Lower lobe of right lung (tissue), 2 donors: ENCODE measurements at regions not wholly inside any gene's neighbourhood (a gene's known extent, or its start where the extent isn't known, plus 50 kb on each side); places are given as distances from the start of the nearest gene placed in this dataset.
"Not testable (repeated sequence)": the region's sequence is repeated elsewhere in the genome, so short reads cannot be mapped to it uniquely, and the experiment has no call there.

Experiments used
- ATAC-seq, 2 donors: fragments of 200-7000 bp; cut with Tn5 transposase; one replicate each; pipeline ENCODE4 v1.9.1; 2020 to 2022; ENCODE audit warnings: mild to moderate bottlenecking in 2 of 2, moderate library complexity in 2 of 2
- DNase-seq: peaks from one replicate; pipeline ENCODE4 v3.0.0-alpha.2; 2020
- H3K27ac ChIP-seq: fragments of 200-600 bp; one replicate; pipeline ENCODE4 v1.8.0; 2022
- H3K27me3 ChIP-seq: fragments of 200-600 bp; one replicate; pipeline ENCODE4 v1.8.0; 2022; ENCODE audit warnings: low read depth
- H3K36me3 ChIP-seq: fragments of 200-600 bp; one replicate; pipeline ENCODE4 v1.8.0; 2022; ENCODE audit warnings: mild to moderate bottlenecking
- H3K4me1 ChIP-seq: fragments of 200-600 bp; one replicate; pipeline ENCODE4 v1.8.0; 2022
- H3K4me3 ChIP-seq: fragments of 200-600 bp; one replicate; pipeline ENCODE4 v1.8.0; 2022; ENCODE audit warnings: mild to moderate bottlenecking
- H3K9me3 ChIP-seq: fragments of 200-600 bp; one replicate; pipeline ENCODE4 v1.8.0; 2022
- CTCF ChIP-seq: fragments of 200-600 bp; IDR thresholded peaks from one replicate; pipeline ENCODE4 v1.8.0; 2022; ENCODE audit warnings: antibody characterized with exemption, mild to moderate bottlenecking
- intact Hi-C: fragments of 100-400 bp; cut with DNase I; formaldehyde crosslinking; loops from one replicate; pipeline ENCODE4 v1.11.0; 2022
- donor health status: DM: no; HTN: yes; CAD: no; lungs with severe emphysema.

GRCh38 chr15:92803536-92803851 is 96.6 kb upstream of the CHD2 start:
- DNase-seq (no peak), ATAC-seq (no peak)
- TF ChIP-seq CTCF: no peak
- Histone ChIP-seq H3K9me3 (no peaks in the 10 kb centered on the region), H3K27me3 (no peaks in the 10 kb centered on the region), H3K4me1 (peaks cover 71% of the 10 kb centered on the region), H3K4me3 (no peak overlapping the region), H3K36me3 (no peaks in the 10 kb centered on the region), H3K27ac (peak overlapping the region; percentile 97)
- intact Hi-C loops: loop anchor here (10.0 kb wide), 1 partner anchor 111 kb away; no protein-coding TSS in a partner anchor

- Histone ChIP-seq H3K4me3 (peak overlapping the region; percentile 0), H3K36me3 (no peaks in the 10 kb centered on the region), H3K4me1 (peaks cover 71% of the 10 kb centered on the region), H3K9me3 (no peaks in the 10 kb centered on the region), H3K27ac (peak overlapping the region; percentile 97), H3K27me3 (no peaks in the 10 kb centered on the region)
- DNase-seq (peak; percentile 92), ATAC-seq (peak; percentile 87 to 93)
- TF ChIP-seq CTCF: no peak
- intact Hi-C loops: loop anchor here (10.0 kb wide), 1 partner anchor 111 kb away; no protein-coding TSS in a partner anchor
Measured at GRCh38 chr15:92803852-92804609, 96.1 kb upstream of the CHD2 start.

DNA sequence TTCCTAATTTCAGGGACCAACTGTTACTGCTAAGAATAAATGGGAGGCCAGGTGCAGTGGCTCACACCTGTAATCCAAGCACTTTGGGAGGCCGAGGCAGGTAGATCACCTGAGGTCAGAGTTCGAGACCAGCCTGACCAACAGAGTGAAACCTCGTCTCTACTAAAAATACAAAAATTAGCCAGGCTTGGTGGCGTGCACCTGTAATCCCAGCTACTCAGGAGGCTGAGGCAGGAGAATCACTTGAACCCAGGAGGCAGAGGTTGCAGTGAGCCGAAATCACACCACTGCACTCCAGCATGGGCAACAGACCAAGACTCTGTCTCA is 95.6 kb upstream of the CHD2 start:
- Histone ChIP-seq H3K4me1 (peaks cover 71% of the 10 kb centered on the region), H3K4me3 (peak overlapping the region; percentile 0), H3K27ac (peak overlapping the region; percentile 97)
- H3K36me3 ChIP-seq, DNase-seq, H3K9me3 ChIP-seq, ATAC-seq, H3K27me3 ChIP-seq: not testable (repeated sequence)
- intact Hi-C loops: loop anchor here (10.0 kb wide), 1 partner anchor 110 kb away; no protein-coding TSS in a partner anchor

DNA sequence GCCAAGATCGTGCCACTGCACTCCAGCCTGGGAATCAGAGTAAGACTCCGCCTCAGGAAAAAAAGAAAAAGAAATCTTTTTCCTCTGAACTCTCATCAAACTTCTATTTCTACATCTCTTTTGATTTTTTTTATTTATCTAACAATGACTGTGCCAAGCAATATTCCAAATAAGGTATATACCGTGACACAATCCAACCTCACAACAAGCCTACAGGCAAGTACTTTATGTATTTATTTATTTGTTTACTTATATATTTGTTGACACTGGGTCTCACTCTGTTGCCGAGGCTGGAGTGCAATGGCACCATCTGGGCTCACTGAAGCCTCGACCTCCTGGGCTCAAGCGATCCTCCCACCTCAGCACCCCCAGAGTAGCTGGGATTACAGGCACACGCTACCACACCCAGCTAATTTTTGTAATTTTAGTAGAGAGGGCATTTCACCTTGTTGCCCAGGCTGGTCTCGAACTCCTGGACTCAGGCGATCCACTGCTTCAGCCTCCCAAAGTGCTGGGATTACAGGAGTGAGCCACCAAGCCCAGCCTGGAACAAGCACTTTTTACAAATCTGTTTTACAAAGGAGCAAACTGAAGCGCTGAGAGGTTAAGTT is 94.9 kb upstream of the CHD2 start:
- no peak for TF ChIP-seq CTCF
- H3K4me1 ChIP-seq: peaks cover 76% of the 10 kb centered on the region
- peak overlapping the region; percentile 97 for H3K27ac ChIP-seq
- no peak overlapping the region for H3K4me3 ChIP-seq
- no peaks in the 10 kb centered on the region for H3K36me3 ChIP-seq
- intact Hi-C loops: loop anchor here (10.0 kb wide), 1 partner anchor 110 kb away; no protein-coding TSS in a partner anchor
- DNase-seq (no peak), ATAC-seq (no peak)
- H3K9me3 ChIP-seq: no peaks in the 10 kb centered on the region
- H3K27me3 ChIP-seq: no peaks in the 10 kb centered on the region

- H3K36me3 ChIP-seq, H3K27me3 ChIP-seq, H3K9me3 ChIP-seq, H3K4me3 ChIP-seq, ATAC-seq, DNase-seq: not testable (repeated sequence)
- H3K4me1 ChIP-seq: peaks cover 85% of the 10 kb centered on the region
- intact Hi-C loops: loop anchor here (10.0 kb wide), 1 partner anchor 109 kb away; no protein-coding TSS in a partner anchor
- peak overlapping the region; percentile 97 for H3K27ac ChIP-seq
Measured at GRCh38 chr15:92806171-92806570, 94.0 kb upstream of the CHD2 start.

GRCh38 chr15:92806763-92807162 is 93.4 kb upstream of the CHD2 start:
- TF ChIP-seq CTCF: no peak
- Histone ChIP-seq H3K27ac (peak overlapping the region; percentile 97), H3K4me3 (no peak overlapping the region), H3K4me1 (peaks cover 85% of the 10 kb centered on the region), H3K36me3 (no peaks in the 10 kb centered on the region), H3K27me3 (no peaks in the 10 kb centered on the region), H3K9me3 (no peaks in the 10 kb centered on the region)
- DNase-seq: no peak
- ATAC-seq: no peak
- intact Hi-C loops: loop anchor here (10.0 kb wide), 1 partner anchor 108 kb away; no protein-coding TSS in a partner anchor
